ENCODE measurements at regions not wholly inside any gene's neighbourhood (a gene's known extent, or its start where the extent isn't known, plus 50 kb on each side); places are given as distances from the start of the nearest gene placed in this dataset.
A peak's percentile ranks its signal among the peaks of the same experiment; 100 is the strongest.

DNA sequence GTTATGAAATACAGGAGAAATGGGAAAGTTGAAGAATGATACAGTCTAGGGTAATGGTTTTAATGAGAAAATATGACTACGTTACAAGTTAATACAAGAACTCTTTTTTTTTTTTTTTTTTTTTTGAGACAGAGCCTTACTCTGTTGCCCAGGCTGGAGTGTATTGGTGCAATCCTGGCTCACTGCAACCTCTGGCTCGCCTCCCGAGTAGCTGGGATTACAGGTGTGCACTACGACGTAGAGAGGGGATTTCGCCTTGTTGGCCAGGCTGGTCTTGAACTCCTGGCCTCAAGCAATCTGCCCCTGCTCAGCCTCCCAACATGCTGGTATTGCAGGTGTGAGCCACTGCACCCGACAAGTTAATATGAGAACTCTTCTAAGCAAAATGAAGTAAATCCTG lies 77.1 kb upstream of the SELENOP start:
- in situ Hi-C loops (cut with MboI) = loop anchor here (25.0 kb wide), 1 partner anchor 301 kb away; no protein-coding TSS in a partner anchor
- TF ChIP-seq MTF1 (CRISPR knock-in tag; IDR thresholded peaks at IDR 0.05; ENCODE audit: borderline replicate concordance) (no peak), DIDO1 (tag; IDR thresholded peaks at IDR 0.05; ENCODE audit: low read depth) (no peak), ZNF324 (CRISPR knock-in tag; IDR thresholded peaks at IDR 0.05) (no peak), ZNF224 (CRISPR knock-in tag; IDR thresholded peaks at IDR 0.05) (no peak), ETV6 (IDR thresholded peaks at IDR 0.05; ENCODE audit: borderline replicate concordance in 1 of 2, low read depth in 2 of 2, low read length in 1 of 2) (no peak), ETV6 (CRISPR knock-in tag; IDR thresholded peaks at IDR 0.05; ENCODE audit: borderline replicate concordance) (no peak), ARHGAP35 (IDR thresholded peaks at IDR 0.05; ENCODE audit: partially characterized antibody) (no peak), EGR1 (conservative IDR thresholded peaks at IDR 0.05) (no peak), GATAD2B (IDR thresholded peaks at IDR 0.05; ENCODE audit: borderline replicate concordance) (no peak), ZFP30 (CRISPR knock-in tag; IDR thresholded peaks at IDR 0.05; ENCODE audit: borderline replicate concordance) (no peak), ZBTB8A (IDR thresholded peaks at IDR 0.05; ENCODE audit: partially characterized antibody) (no peak)
- DNase-seq (ENCODE audit: extremely low read depth in 1 of 4, low spot score in 3 of 4) = no peak
- Histone ChIP-seq H3K79me2 (ENCODE audit: control insufficient read depth, insufficient read depth, low read length) (no peaks in the 10 kb centered on the region), H3K36me3 (ENCODE audit: control insufficient read depth, insufficient read depth, low read length) (no peaks in the 10 kb centered on the region), H3K4me2 (ENCODE audit: insufficient read depth, low read length) (no peak overlapping the region), H2AFZ (ENCODE audit: low read depth, low read length) (no peak overlapping the region), H3K9ac (ENCODE audit: insufficient read depth in 1 of 2, low read depth in 2 of 2, low read length in 2 of 2) (no peak overlapping the region), H3K27ac (ENCODE audit: extremely low read depth, low read depth, low read length) (no peak overlapping the region), H3K4me3 (no peak overlapping the region), H4K20me1 (replicated peaks; ENCODE audit: control insufficient read depth, insufficient read depth, low read length) (no peaks in the 10 kb centered on the region), H3K9me1 (ENCODE audit: control insufficient read depth, insufficient read depth, low read length) (no peaks in the 10 kb centered on the region), H3K4me1 (replicated peaks in 1 of 2; ENCODE audit: control insufficient read depth in 2 of 2, insufficient read depth in 2 of 2, low read length in 2 of 2) (peaks cover 0 to 1% of the 10 kb centered on the region in 2 experiments; a peak in 1 of 5 replicates), H3K9me3 (replicated peaks; ENCODE audit: control insufficient read depth, insufficient read depth, low read depth, low read length) (no peaks in the 10 kb centered on the region), H3K27me3 (ENCODE audit: control insufficient read depth in 2 of 2, insufficient read depth in 2 of 2, low read length in 2 of 2) (no peaks in the 10 kb centered on the region; a peak in 1 of 5 replicates)
- POLR2A ChIA-PET = interaction anchor here (1.9 kb wide), 1 partner anchor 10 kb away, joined by 7 read pairs; no protein-coding TSS in a partner anchor
- FAIRE-seq = no peak
- 5% methylated on average over 7 of the region's 7 CpGs for WGBS (ENCODE audit: insufficient coverage, low coverage, missing lambda C conversion rate)
- no TSS peak for BruUV-seq (replicated peaks)
- ATAC-seq = peak; percentile 11; the same call in 1 of the 3 replicates
- CTCF ChIA-PET (ENCODE audit: low intra/inter-chr PET ratio) = interaction anchor here (0.6 to 2.1 kb wide), 6 partner anchors 111 to 1035 kb away, joined by 3 to 11 read pairs (median 4); no protein-coding TSS in a partner anchor
- intact Hi-C loops (cut with micrococcal nuclease) = loop anchor here (1.0 to 10.0 kb wide), 8 partner anchors 81 to 1031 kb away; partner anchors contain the start of gene GHR

Measured in K562 (cell line).